Fibroblast of lung (primary cell): ENCODE measurements at regions not wholly inside any gene's neighbourhood (a gene's known extent, or its start where the extent isn't known, plus 50 kb on each side); places are given as distances from the start of the nearest gene placed in this dataset.

Experiments
- DNase-seq, 2 donors: peaks; one replicate each; pipeline versions ENCODE4 v3.0.0 to v3.0.0-alpha.2; 2010; ENCODE audit warnings: low read depth in 2 of 2
- H2AFZ ChIP-seq: 2 replicates; pipeline ENCODE4 v1.5.1; 2012; ENCODE audit warnings: low read length, control low read depth, inconsistent platforms
- H3K27ac ChIP-seq: 2 replicates; pipeline ENCODE4 v1.5.1; 2011; ENCODE audit warnings: low read length, control low read depth; ENCODE audit not compliant: insufficient read depth
- H3K27me3 ChIP-seq: 2 replicates; pipeline ENCODE4 v1.5.1; 2011; ENCODE audit warnings: mild to moderate bottlenecking, low read length; ENCODE audit not compliant: control insufficient read depth, insufficient read depth
- H3K36me3 ChIP-seq: 2 replicates; pipeline ENCODE4 v1.5.1; 2011; ENCODE audit warnings: low read length; ENCODE audit not compliant: control insufficient read depth, insufficient read depth
- H3K4me1 ChIP-seq: 2 replicates; pipeline ENCODE4 v1.5.1; 2011; ENCODE audit warnings: low read length; ENCODE audit not compliant: control insufficient read depth, insufficient read depth; ENCODE audit errors: extremely low read depth
- H3K4me2 ChIP-seq: 2 replicates; pipeline ENCODE4 v1.5.1; 2011; ENCODE audit warnings: low read length, control low read depth; ENCODE audit not compliant: insufficient read depth; ENCODE audit errors: extremely low read depth
- H3K4me3 ChIP-seq, 4 experiments: fragments of 200-600 bp in 1 of 4; sonication (generic) in 1 of 4; replicated peaks in 1 of 4; 2 replicates each; pipeline ENCODE4 v1.5.1; 2011 to 2016; ENCODE audit warnings: low read length in 4 of 4, low read depth in 3 of 4, mild to moderate bottlenecking in 3 of 4, control low read depth in 2 of 4, inconsistent platforms in 1 of 4, mixed read lengths in 1 of 4; ENCODE audit not compliant: insufficient read depth in 1 of 4; ENCODE audit errors: control extremely low read depth in 1 of 4
- H3K79me2 ChIP-seq: 2 replicates; pipeline ENCODE4 v1.5.1; 2012; ENCODE audit warnings: mild to moderate bottlenecking, low read length, inconsistent platforms; ENCODE audit not compliant: control insufficient read depth, insufficient read depth
- H3K9ac ChIP-seq: 2 replicates; pipeline ENCODE4 v1.5.1; 2011; ENCODE audit warnings: mild to moderate bottlenecking, low read length, control low read depth; ENCODE audit not compliant: insufficient read depth
- H3K9me3 ChIP-seq: 2 replicates; pipeline ENCODE4 v1.5.1; 2012; ENCODE audit warnings: low read depth, low read length; ENCODE audit not compliant: control insufficient read depth, insufficient read depth
- H4K20me1 ChIP-seq: 2 replicates; pipeline ENCODE4 v1.5.1; 2011; ENCODE audit warnings: low read length; ENCODE audit not compliant: control insufficient read depth, insufficient read depth; ENCODE audit errors: extremely low read depth
- EZH2 ChIP-seq: IDR thresholded peaks from 2 replicates; pipeline ENCODE4 v1.5.1; 2012; ENCODE audit warnings: low read length, control low read depth, mild to moderate bottlenecking; ENCODE audit errors: missing control alignments
- TF ChIP-seq, protein P1 (sequence below), 2 donors: IDR thresholded peaks in 1 of 2; conservative IDR thresholded peaks in 1 of 2; 1 replicate in 1 of 2; 2 replicates in 1 of 2; pipeline ENCODE4 v1.5.1; 2011 to 2012; ENCODE audit warnings: low read length in 2 of 2, control low read depth in 1 of 2, inconsistent platforms in 1 of 2, low read depth in 1 of 2, mild to moderate bottlenecking in 1 of 2

DNA sequence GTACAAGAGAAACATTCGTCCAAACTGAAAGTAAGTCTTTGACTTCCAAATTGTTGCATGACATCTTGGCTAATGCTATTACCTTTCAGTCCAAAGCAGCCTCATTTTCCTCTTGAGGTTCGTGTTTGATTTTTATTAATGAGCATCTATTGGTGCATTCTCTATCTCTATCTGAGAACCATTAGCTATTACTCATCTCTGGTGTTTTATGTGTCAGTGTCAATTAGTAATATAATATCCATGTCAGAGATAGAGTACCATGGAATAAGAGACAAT is 388.1 kb upstream of the GOT2 start:
- H4K20me1 ChIP-seq: no peaks in the 10 kb centered on the region
- no peaks in the 10 kb centered on the region for H3K36me3 ChIP-seq
- H3K9ac ChIP-seq: no peak overlapping the region
- H2AFZ ChIP-seq: no peak overlapping the region
- no peaks in the 10 kb centered on the region for H3K9me3 ChIP-seq
- no peaks in the 10 kb centered on the region for H3K4me1 ChIP-seq
- DNase-seq: no peak
- H3K27me3 ChIP-seq: no peaks in the 10 kb centered on the region
- H3K27ac ChIP-seq: no peak overlapping the region
- H3K4me2 ChIP-seq: no peak overlapping the region
- no peak for TF ChIP-seq EZH2
- TF ChIP-seq, protein P1, sequence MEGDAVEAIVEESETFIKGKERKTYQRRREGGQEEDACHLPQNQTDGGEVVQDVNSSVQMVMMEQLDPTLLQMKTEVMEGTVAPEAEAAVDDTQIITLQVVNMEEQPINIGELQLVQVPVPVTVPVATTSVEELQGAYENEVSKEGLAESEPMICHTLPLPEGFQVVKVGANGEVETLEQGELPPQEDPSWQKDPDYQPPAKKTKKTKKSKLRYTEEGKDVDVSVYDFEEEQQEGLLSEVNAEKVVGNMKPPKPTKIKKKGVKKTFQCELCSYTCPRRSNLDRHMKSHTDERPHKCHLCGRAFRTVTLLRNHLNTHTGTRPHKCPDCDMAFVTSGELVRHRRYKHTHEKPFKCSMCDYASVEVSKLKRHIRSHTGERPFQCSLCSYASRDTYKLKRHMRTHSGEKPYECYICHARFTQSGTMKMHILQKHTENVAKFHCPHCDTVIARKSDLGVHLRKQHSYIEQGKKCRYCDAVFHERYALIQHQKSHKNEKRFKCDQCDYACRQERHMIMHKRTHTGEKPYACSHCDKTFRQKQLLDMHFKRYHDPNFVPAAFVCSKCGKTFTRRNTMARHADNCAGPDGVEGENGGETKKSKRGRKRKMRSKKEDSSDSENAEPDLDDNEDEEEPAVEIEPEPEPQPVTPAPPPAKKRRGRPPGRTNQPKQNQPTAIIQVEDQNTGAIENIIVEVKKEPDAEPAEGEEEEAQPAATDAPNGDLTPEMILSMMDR (conservative IDR thresholded peaks at IDR 0.05 in 1 of 2, IDR thresholded peaks at IDR 0.05 in 1 of 2; ENCODE audit: low read depth in 1 of 2, low read length in 2 of 2): no peak
- H3K4me3 ChIP-seq: no peak overlapping the region
- H3K79me2 ChIP-seq: no peaks in the 10 kb centered on the region

- H3K27me3 ChIP-seq: no peaks in the 10 kb centered on the region
- H3K4me1 ChIP-seq: no peaks in the 10 kb centered on the region
- H3K27ac ChIP-seq: no peak overlapping the region
- TF ChIP-seq EZH2: no peak
- H3K36me3 ChIP-seq: no peaks in the 10 kb centered on the region
- no peak for DNase-seq
- no peak overlapping the region for H2AFZ ChIP-seq
- no peaks in the 10 kb centered on the region for H4K20me1 ChIP-seq
- no peak overlapping the region for H3K9ac ChIP-seq
- no peak overlapping the region for H3K4me2 ChIP-seq
- H3K4me3 ChIP-seq: no peak overlapping the region
- H3K9me3 ChIP-seq: no peaks in the 10 kb centered on the region
- no peaks in the 10 kb centered on the region for H3K79me2 ChIP-seq
Observed at GRCh38 chr16:59121411-59122261, 387.5 kb upstream of the GOT2 start.

GRCh38 chr16:59116744-59117143 is 382.6 kb upstream of the GOT2 start:
- no peak for DNase-seq
- Histone ChIP-seq H3K27me3 (no peaks in the 10 kb centered on the region), H3K9me3 (no peaks in the 10 kb centered on the region), H4K20me1 (no peaks in the 10 kb centered on the region), H3K4me2 (no peak overlapping the region), H3K9ac (no peak overlapping the region), H3K27ac (no peak overlapping the region), H3K4me1 (no peaks in the 10 kb centered on the region), H2AFZ (no peak overlapping the region), H3K4me3 (no peak overlapping the region), H3K79me2 (no peaks in the 10 kb centered on the region), H3K36me3 (no peaks in the 10 kb centered on the region)
- TF ChIP-seq, protein P1 (conservative IDR thresholded peaks at IDR 0.05 in 1 of 2, IDR thresholded peaks at IDR 0.05 in 1 of 2; ENCODE audit: low read depth in 1 of 2, low read length in 2 of 2): no peak
- TF ChIP-seq EZH2: no peak
